Loucy (cell line): ENCODE measurements at regions not wholly inside any gene's neighbourhood (a gene's known extent, or its start where the extent isn't known, plus 50 kb on each side); places are given as distances from the start of the nearest gene placed in this dataset.

Source experiments
- H2AFZ ChIP-seq: fragments of 200-600 bp; sonication (generic); 2 replicates; pipeline ENCODE4 v1.6.0; 2016; ENCODE audit warnings: antibody characterized with exemption, mild to moderate bottlenecking, low read length, moderate library complexity
- H3F3A ChIP-seq: fragments of 200-600 bp; 2 replicates; pipeline ENCODE4 v1.6.0; 2016; ENCODE audit warnings: antibody characterized with exemption, low read depth, mild to moderate bottlenecking
- H3K27me3 ChIP-seq: fragments of 200-600 bp; sonication (generic); 2 replicates; pipeline ENCODE4 v1.6.1; 2014; ENCODE audit warnings: low read length, mild to moderate bottlenecking; ENCODE audit not compliant: insufficient read depth, poor library complexity, severe bottlenecking
- H3K36me3 ChIP-seq: fragments of 200-600 bp; sonication (generic); 2 replicates; pipeline ENCODE4 v1.6.1; 2016; ENCODE audit warnings: low read length; ENCODE audit not compliant: insufficient read depth
- H3K4me1 ChIP-seq: fragments of 200-600 bp; sonication (generic); 2 replicates; pipeline ENCODE4 v1.5.1; 2014; ENCODE audit warnings: low read length, mild to moderate bottlenecking; ENCODE audit not compliant: insufficient read depth, poor library complexity, severe bottlenecking
- H3K4me2 ChIP-seq: fragments of 200-600 bp; sonication (generic); 2 replicates; pipeline ENCODE4 v1.6.0; 2014; ENCODE audit warnings: antibody characterized with exemption, low read length, low read depth, mild to moderate bottlenecking; ENCODE audit not compliant: poor library complexity, severe bottlenecking
- H3K4me3 ChIP-seq: fragments of 200-600 bp; sonication (generic); 2 replicates; pipeline ENCODE4 v1.5.1; 2014; ENCODE audit warnings: low read length, mild to moderate bottlenecking, mixed read lengths; ENCODE audit not compliant: poor library complexity, severe bottlenecking
- H3K79me2 ChIP-seq: fragments of 200-600 bp; sonication (generic); 2 replicates; pipeline ENCODE4 v1.6.1; 2014; ENCODE audit warnings: low read length; ENCODE audit not compliant: insufficient read depth
- H3K9ac ChIP-seq: fragments of 200-600 bp; sonication (generic); 2 replicates; pipeline ENCODE4 v1.6.0; 2014; ENCODE audit warnings: mild to moderate bottlenecking, low read depth, low read length, moderate library complexity; ENCODE audit not compliant: poor library complexity, severe bottlenecking
- H3K9me2 ChIP-seq: fragments of 200-600 bp; sonication (generic); replicated peaks from 2 replicates; pipeline ENCODE4 v1.6.1; 2016; ENCODE audit warnings: low read depth, low read length, mixed read lengths
- H3K9me3 ChIP-seq: fragments of 200-600 bp; sonication (generic); 2 replicates; pipeline ENCODE4 v1.6.1; 2014; ENCODE audit warnings: mild to moderate bottlenecking, antibody characterized with exemption, low read length, low read depth; ENCODE audit not compliant: insufficient read depth
- H4K20me1 ChIP-seq: fragments of 200-600 bp; sonication (generic); 2 replicates; pipeline ENCODE4 v1.6.0; 2014; ENCODE audit warnings: antibody characterized with exemption, low read length, mild to moderate bottlenecking; ENCODE audit not compliant: insufficient read depth, poor library complexity, severe bottlenecking
- EZH2phosphoT487 ChIP-seq: fragments of 200-600 bp; IDR thresholded peaks from 2 replicates; pipeline ENCODE4 v1.6.1; 2018; ENCODE audit warnings: antibody characterized with exemption, mild to moderate bottlenecking, moderate library complexity, borderline replicate concordance
- TF ChIP-seq, protein P1 (sequence below): fragments of 200-600 bp; sonication (generic); conservative IDR thresholded peaks from 2 replicates; pipeline ENCODE4 v1.5.1; 2014; ENCODE audit warnings: mild to moderate bottlenecking, antibody characterized with exemption, low read length

DNA sequence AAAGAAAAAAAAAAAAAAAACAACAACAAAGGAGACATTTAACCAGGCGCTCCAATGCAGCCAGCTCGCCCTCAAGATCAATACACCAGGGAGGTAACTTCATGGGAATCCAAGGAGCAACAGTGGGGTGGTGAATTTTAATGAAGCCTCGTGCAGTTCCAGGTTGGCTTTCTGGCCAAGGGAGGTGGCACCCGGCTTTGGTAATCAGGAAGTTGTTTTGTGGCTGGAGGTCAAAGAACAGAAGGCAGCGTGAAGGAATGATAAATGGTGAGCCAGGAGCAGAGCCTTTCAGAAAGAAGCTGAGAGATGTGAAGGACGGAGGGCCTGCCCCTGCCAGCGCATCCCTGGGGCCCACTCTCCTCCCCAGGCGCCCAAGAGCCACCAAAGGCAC, 188.2 kb upstream of the TSC22D1 start:
- peaks cover 35% of the 10 kb centered on the region for H3K4me1 ChIP-seq
- no peaks in the 10 kb centered on the region for H4K20me1 ChIP-seq
- no peaks in the 10 kb centered on the region for H3F3A ChIP-seq
- H3K9me2 ChIP-seq: no peaks in the 10 kb centered on the region
- H2AFZ ChIP-seq: no peak overlapping the region
- TF ChIP-seq, protein P1, sequence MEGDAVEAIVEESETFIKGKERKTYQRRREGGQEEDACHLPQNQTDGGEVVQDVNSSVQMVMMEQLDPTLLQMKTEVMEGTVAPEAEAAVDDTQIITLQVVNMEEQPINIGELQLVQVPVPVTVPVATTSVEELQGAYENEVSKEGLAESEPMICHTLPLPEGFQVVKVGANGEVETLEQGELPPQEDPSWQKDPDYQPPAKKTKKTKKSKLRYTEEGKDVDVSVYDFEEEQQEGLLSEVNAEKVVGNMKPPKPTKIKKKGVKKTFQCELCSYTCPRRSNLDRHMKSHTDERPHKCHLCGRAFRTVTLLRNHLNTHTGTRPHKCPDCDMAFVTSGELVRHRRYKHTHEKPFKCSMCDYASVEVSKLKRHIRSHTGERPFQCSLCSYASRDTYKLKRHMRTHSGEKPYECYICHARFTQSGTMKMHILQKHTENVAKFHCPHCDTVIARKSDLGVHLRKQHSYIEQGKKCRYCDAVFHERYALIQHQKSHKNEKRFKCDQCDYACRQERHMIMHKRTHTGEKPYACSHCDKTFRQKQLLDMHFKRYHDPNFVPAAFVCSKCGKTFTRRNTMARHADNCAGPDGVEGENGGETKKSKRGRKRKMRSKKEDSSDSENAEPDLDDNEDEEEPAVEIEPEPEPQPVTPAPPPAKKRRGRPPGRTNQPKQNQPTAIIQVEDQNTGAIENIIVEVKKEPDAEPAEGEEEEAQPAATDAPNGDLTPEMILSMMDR: no peak
- no peak for TF ChIP-seq EZH2phosphoT487
- H3K9ac ChIP-seq: no peak overlapping the region
- no peaks in the 10 kb centered on the region for H3K27me3 ChIP-seq
- no peak overlapping the region for H3K4me2 ChIP-seq
- H3K4me3 ChIP-seq: no peak overlapping the region
- H3K36me3 ChIP-seq: no peaks in the 10 kb centered on the region
- H3K9me3 ChIP-seq: no peaks in the 10 kb centered on the region
- no peaks in the 10 kb centered on the region for H3K79me2 ChIP-seq

DNA sequence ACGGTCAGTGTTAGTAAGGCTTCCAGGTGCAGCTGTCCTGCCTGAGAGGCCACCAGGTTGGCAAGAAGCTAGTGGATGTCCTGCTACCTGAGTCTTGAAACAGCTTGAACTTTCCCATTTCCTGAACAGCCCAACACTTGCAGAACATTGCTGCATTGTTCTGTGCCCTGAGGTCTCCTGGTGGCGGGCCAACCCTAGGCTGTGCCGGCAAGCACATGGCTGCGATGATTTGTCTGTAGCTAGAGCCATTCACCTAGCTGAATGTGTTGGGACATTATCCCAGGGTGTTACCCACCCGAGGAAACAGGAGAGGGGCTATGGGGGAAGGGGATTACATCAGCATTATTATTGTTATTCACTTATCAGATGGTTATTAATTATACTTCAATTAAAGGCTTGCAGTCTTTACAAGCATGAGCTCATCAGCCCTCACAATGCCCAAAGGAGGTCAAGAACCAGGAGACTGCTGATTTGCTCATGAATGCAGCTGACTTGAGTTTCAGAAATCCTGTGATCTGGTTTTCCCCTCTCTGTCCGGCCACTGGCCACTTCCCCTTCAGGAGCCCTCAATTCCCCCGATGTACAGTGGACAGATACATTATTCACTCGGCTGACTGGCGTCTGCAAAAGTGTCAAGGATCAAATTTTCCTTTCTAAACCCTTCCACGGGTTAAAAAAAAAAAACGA, 187.6 kb upstream of the TSC22D1 start:
- Histone ChIP-seq H3K9me2 (no peaks in the 10 kb centered on the region), H2AFZ (no peak overlapping the region), H3K27me3 (no peaks in the 10 kb centered on the region), H3K36me3 (no peaks in the 10 kb centered on the region), H3K4me2 (no peak overlapping the region), H3K9me3 (no peaks in the 10 kb centered on the region), H3K9ac (no peak overlapping the region), H4K20me1 (no peaks in the 10 kb centered on the region), H3K4me3 (no peak overlapping the region), H3K79me2 (no peaks in the 10 kb centered on the region), H3F3A (no peaks in the 10 kb centered on the region), H3K4me1 (peaks cover 34% of the 10 kb centered on the region)
- TF ChIP-seq, protein P1: no peak
- TF ChIP-seq EZH2phosphoT487: no peak

DNA sequence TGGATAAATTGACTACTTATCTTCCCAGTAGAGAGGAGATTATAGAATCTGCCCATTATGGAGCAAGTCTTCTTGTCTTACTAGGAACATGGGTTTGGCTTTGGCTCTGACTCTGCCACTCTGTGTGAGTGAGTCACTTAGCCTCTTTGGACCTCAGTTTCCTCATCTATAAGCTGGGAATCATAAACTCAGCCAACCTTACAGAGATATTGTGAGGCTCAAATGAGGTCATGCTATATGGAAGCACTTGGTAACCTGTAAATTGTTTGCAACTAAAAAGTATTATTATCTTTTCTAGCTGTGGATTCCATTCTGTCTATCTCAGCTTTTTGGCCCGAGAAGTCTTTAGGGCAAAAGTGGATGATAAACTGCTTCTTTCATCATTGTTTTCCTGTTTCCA, 186.8 kb upstream of the TSC22D1 start:
- no peaks in the 10 kb centered on the region for H4K20me1 ChIP-seq
- H3K79me2 ChIP-seq: no peaks in the 10 kb centered on the region
- H3K9me3 ChIP-seq: no peaks in the 10 kb centered on the region
- TF ChIP-seq, protein P1: no peak
- no peak for TF ChIP-seq EZH2phosphoT487
- H2AFZ ChIP-seq: no peak overlapping the region
- no peaks in the 10 kb centered on the region for H3K9me2 ChIP-seq
- no peak overlapping the region for H3K4me2 ChIP-seq
- no peaks in the 10 kb centered on the region for H3K27me3 ChIP-seq
- no peak overlapping the region for H3K9ac ChIP-seq
- no peaks in the 10 kb centered on the region for H3F3A ChIP-seq
- H3K4me3 ChIP-seq: no peak overlapping the region
- H3K4me1 ChIP-seq: peaks cover 31% of the 10 kb centered on the region
- no peaks in the 10 kb centered on the region for H3K36me3 ChIP-seq
